ENCODE measurements at regions not wholly inside any gene's neighbourhood (a gene's known extent, or its start where the extent isn't known, plus 50 kb on each side); places are given as distances from the start of the nearest gene placed in this dataset.
A peak's percentile ranks its signal among the peaks of the same experiment; 100 is the strongest.

- DNase-seq (ENCODE audit: low spot score) = no peak
Measured at GRCh38 chr4:125140966-125141495, 173.7 kb upstream of the FAT4 start.

- no peak for DNase-seq (ENCODE audit: low spot score)
Measured at GRCh38 chr4:125135652-125136051, 179.1 kb upstream of the FAT4 start.

- no peak for DNase-seq (ENCODE audit: low spot score)
Measured at GRCh38 chr4:125132729-125133128, 182.0 kb upstream of the FAT4 start.

GRCh38 chr4:125131891-125132680 is 182.7 kb upstream of the FAT4 start:
- DNase-seq (ENCODE audit: low spot score) = peak; percentile 46

GRCh38 chr4:125125276-125125675 is 189.5 kb upstream of the FAT4 start:
- DNase-seq (ENCODE audit: low spot score) = peak; percentile 25

GRCh38 chr4:125123570-125124109 is 191.1 kb upstream of the FAT4 start:
- peak; percentile 77 for DNase-seq (ENCODE audit: low spot score)

GRCh38 chr4:125121581-125121980 is 193.2 kb upstream of the FAT4 start:
- DNase-seq (ENCODE audit: low spot score) = no peak

GRCh38 chr4:125116431-125116830 is 198.3 kb upstream of the FAT4 start:
- no peak for DNase-seq (ENCODE audit: low spot score)

GRCh38 chr4:125115941-125116340 is 198.8 kb upstream of the FAT4 start:
- DNase-seq (ENCODE audit: low spot score) = no peak

- DNase-seq (ENCODE audit: low spot score) = no peak
Measured at GRCh38 chr4:125115476-125115875, 199.3 kb upstream of the FAT4 start.

GRCh38 chr4:125112536-125112935 is 202.2 kb upstream of the FAT4 start:
- DNase-seq (ENCODE audit: low spot score) = no peak

GRCh38 chr4:125111323-125111722 is 203.4 kb upstream of the FAT4 start:
- DNase-seq (ENCODE audit: low spot score) = no peak

GRCh38 chr4:125105561-125105960 is 209.2 kb upstream of the FAT4 start:
- peak; percentile 72 for DNase-seq (ENCODE audit: low spot score)

GRCh38 chr4:125104616-125105015 is 210.1 kb upstream of the FAT4 start:
- no peak for DNase-seq (ENCODE audit: low spot score)

- no peak for DNase-seq (ENCODE audit: low spot score)
Measured at GRCh38 chr4:125101719-125102118, 213.0 kb upstream of the FAT4 start.

GRCh38 chr4:125097729-125098128 is 217.0 kb upstream of the FAT4 start:
- DNase-seq (ENCODE audit: low spot score) = no peak

GRCh38 chr4:125096662-125097061 is 218.1 kb upstream of the FAT4 start:
- no peak for DNase-seq (ENCODE audit: low spot score)

GRCh38 chr4:125091541-125091940 is 223.2 kb upstream of the FAT4 start:
- DNase-seq (ENCODE audit: low spot score) = peak; percentile 55

GRCh38 chr4:125091101-125091500 is 223.7 kb upstream of the FAT4 start:
- peak; percentile 90 for DNase-seq (ENCODE audit: low spot score)

- DNase-seq (ENCODE audit: low spot score) = no peak
Measured at GRCh38 chr4:125084608-125085007, 230.1 kb upstream of the FAT4 start.

GRCh38 chr4:125082729-125083417 is 231.9 kb upstream of the FAT4 start:
- DNase-seq (ENCODE audit: low spot score) = no peak

- no peak for DNase-seq (ENCODE audit: low spot score)
Measured at GRCh38 chr4:125072269-125072668, 242.5 kb upstream of the FAT4 start.

- DNase-seq (ENCODE audit: low spot score) = no peak
Measured at GRCh38 chr4:125070861-125071260, 243.9 kb upstream of the FAT4 start.
